BLaER1 treated with 17β-estradiol and CSF1 and Interleukin-3, amounts not matched to agents 10 nM and 100 nM (cell line): ENCODE measurements at regions not wholly inside any gene's neighbourhood (a gene's known extent, or its start where the extent isn't known, plus 50 kb on each side); places are given as distances from the start of the nearest gene placed in this dataset.

Experiments used
- H3K27ac ChIP-seq, 11 experiments: shearing (Covaris generic); formaldehyde crosslinking; 2 replicates each; pipeline ENCODE4 v1.8.1; 2022
- H3K27me3 ChIP-seq, 11 experiments: shearing (Covaris generic); formaldehyde crosslinking; 2 replicates each; pipeline ENCODE4 v1.8.1; 2022
- H3K36me3 ChIP-seq, 11 experiments: shearing (Covaris generic); formaldehyde crosslinking; 2 replicates each; pipeline ENCODE4 v1.8.1; 2022
- H3K4me1 ChIP-seq, 10 experiments: shearing (Covaris generic); formaldehyde crosslinking; 2 replicates each; pipeline ENCODE4 v1.8.1; 2022
- H3K4me2 ChIP-seq, 11 experiments: shearing (Covaris generic); formaldehyde crosslinking; 2 replicates each; pipeline ENCODE4 v1.8.1; 2022
- H3K4me3 ChIP-seq, 10 experiments: shearing (Covaris generic); formaldehyde crosslinking; 2 replicates each; pipeline ENCODE4 v1.8.1; 2022
- H3K9ac ChIP-seq, 11 experiments: shearing (Covaris generic); formaldehyde crosslinking; 2 replicates each; pipeline ENCODE4 v1.8.1; 2022
- H3K9me3 ChIP-seq, 11 experiments: shearing (Covaris generic); formaldehyde crosslinking; replicated peaks in 1 of 11; 2 replicates each; pipeline ENCODE4 v1.8.1; 2022
- H4K20me1 ChIP-seq, 11 experiments: shearing (Covaris generic); formaldehyde crosslinking; 2 replicates each; pipeline ENCODE4 v1.8.1; 2022
- Cebpa-rat ChIP-seq, 11 experiments: shearing (Covaris generic); IDR thresholded peaks; 2 replicates each; pipeline ENCODE4 v1.8.1; 2022

GRCh38 chr6:48743738-48744137 lies 632.7 kb upstream of the PTCHD4 start:
- Histone ChIP-seq H3K9me3 (peaks cover 0 to 4% (median 0%) of the 10 kb centered on the region in 11 experiments; a peak in 1 of 22 replicates), H3K4me2 (no peak overlapping the region), H3K36me3 (no peaks in the 10 kb centered on the region), H3K9ac (no peak overlapping the region), H3K4me3 (no peak overlapping the region), H3K27me3 (no peaks in the 10 kb centered on the region), H4K20me1 (no peaks in the 10 kb centered on the region), H3K4me1 (0 out of 20 replicates have a peak, but pooled peaks cover 0 to 8% (median 0%) of the 10 kb centered on the region in 10 experiments), H3K27ac (no peak overlapping the region)
- TF ChIP-seq Cebpa-rat (IDR thresholded peaks at IDR 0.05) = no peak

GRCh38 chr6:48736501-48737206 lies 625.7 kb upstream of the PTCHD4 start:
- peaks cover 0 to 8% (median 0%) of the 10 kb centered on the region in 10 experiments; a peak in 5 of 20 replicates for H3K4me1 ChIP-seq
- no peak overlapping the region for H3K4me3 ChIP-seq
- no peaks in the 10 kb centered on the region for H4K20me1 ChIP-seq
- TF ChIP-seq Cebpa-rat (IDR thresholded peaks at IDR 0.05) = no peak
- H3K27ac ChIP-seq = no peak overlapping the region
- no peak overlapping the region for H3K4me2 ChIP-seq
- H3K27me3 ChIP-seq = no peaks in the 10 kb centered on the region
- peaks cover 0 to 3% (median under 1%) of the 10 kb centered on the region in 11 experiments; a peak in 5 of 22 replicates for H3K9me3 ChIP-seq
- no peaks in the 10 kb centered on the region for H3K36me3 ChIP-seq
- no peak overlapping the region for H3K9ac ChIP-seq

DNA sequence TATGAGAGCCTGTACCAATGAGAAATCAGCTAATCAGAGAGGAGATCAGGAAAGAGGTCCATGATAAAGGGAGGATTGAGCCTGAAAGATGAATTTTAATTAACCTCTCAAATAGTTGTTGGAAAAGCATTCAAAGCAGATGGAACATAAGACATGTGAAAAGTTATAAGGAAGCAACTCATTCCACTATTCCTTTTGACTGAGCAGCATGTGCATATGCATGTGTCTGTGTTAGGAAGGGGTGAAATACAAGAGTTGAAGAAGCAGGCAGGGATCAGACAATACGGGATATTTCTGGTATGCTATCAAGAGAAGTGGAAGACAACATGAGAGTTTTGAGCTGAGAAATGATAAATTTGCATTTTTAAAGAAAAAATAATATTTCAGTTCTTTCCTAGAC lies 624.8 kb upstream of the PTCHD4 start:
- no peak overlapping the region for H3K4me3 ChIP-seq
- TF ChIP-seq Cebpa-rat (IDR thresholded peaks at IDR 0.05) = no peak
- peaks cover 0 to 11% (median 5%) of the 10 kb centered on the region in 11 experiments; a peak in 7 of 22 replicates for H3K9me3 ChIP-seq
- no peaks in the 10 kb centered on the region for H4K20me1 ChIP-seq
- no peak overlapping the region for H3K27ac ChIP-seq
- no peaks in the 10 kb centered on the region for H3K27me3 ChIP-seq
- H3K36me3 ChIP-seq = no peaks in the 10 kb centered on the region
- no peak overlapping the region for H3K9ac ChIP-seq
- peaks cover 0 to 8% (median 0%) of the 10 kb centered on the region in 10 experiments; a peak in 5 of 20 replicates for H3K4me1 ChIP-seq
- H3K4me2 ChIP-seq = no peak overlapping the region

- H3K27ac ChIP-seq = peak overlapping the region in 1 of 11 experiments; percentile 8; a peak in 1 of 22 replicates
- H3K36me3 ChIP-seq = no peaks in the 10 kb centered on the region
- TF ChIP-seq Cebpa-rat (IDR thresholded peaks at IDR 0.05) = peak in 1 of 11 experiments; percentile 41; a peak in 1 of 22 replicates
- H3K9me3 ChIP-seq = peaks cover 0 to 12% (median 5%) of the 10 kb centered on the region in 11 experiments; a peak in 7 of 22 replicates
- no peak overlapping the region for H3K9ac ChIP-seq
- H3K4me1 ChIP-seq = peaks cover 0 to 8% (median 0%) of the 10 kb centered on the region in 10 experiments; a peak in 5 of 20 replicates
- no peak overlapping the region for H3K4me3 ChIP-seq
- no peaks in the 10 kb centered on the region for H3K27me3 ChIP-seq
- peak overlapping the region in 4 of 11 experiments; percentile 10 to 58 (median 37); a peak in 8 of 22 replicates for H3K4me2 ChIP-seq
- no peaks in the 10 kb centered on the region for H4K20me1 ChIP-seq
These were observed 622.6 kb upstream of the PTCHD4 start for GRCh38 chr6:48733581-48733980.

DNA sequence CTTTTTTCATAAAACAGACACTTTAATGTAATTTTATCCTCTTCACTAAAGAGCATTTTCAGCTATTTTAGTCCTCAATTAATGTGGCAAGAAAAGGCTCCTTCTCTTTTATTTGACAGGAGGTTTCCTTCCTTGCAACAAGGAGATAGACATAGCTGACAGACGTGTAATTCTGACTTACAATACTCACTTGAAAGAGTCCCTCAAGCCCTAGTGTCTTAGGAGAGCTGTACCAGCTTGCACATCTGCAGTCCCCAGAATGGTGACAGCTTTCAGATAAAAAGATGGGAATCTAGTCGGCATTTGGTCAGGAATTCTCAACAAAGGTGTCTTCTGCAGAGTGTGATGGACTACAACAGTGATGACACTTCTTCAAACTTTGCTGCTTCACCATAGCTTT lies 603.7 kb upstream of the PTCHD4 start:
- no peaks in the 10 kb centered on the region for H3K27me3 ChIP-seq
- H3K36me3 ChIP-seq = no peaks in the 10 kb centered on the region
- H3K4me1 ChIP-seq = peaks cover 0 to 14% (median 10%) of the 10 kb centered on the region in 10 experiments; a peak in 13 of 20 replicates
- H3K9ac ChIP-seq = no peak overlapping the region
- TF ChIP-seq Cebpa-rat (IDR thresholded peaks at IDR 0.05) = no peak
- no peaks in the 10 kb centered on the region; a peak in 1 of 22 replicates for H4K20me1 ChIP-seq
- no peak overlapping the region for H3K27ac ChIP-seq
- no peak overlapping the region for H3K4me3 ChIP-seq
- no peaks in the 10 kb centered on the region; a peak in 1 of 22 replicates for H3K9me3 ChIP-seq
- peak overlapping the region in 7 of 11 experiments; percentile 10 to 63 (median 21); a peak in 11 of 22 replicates for H3K4me2 ChIP-seq

GRCh38 chr6:48714250-48714649 lies 603.3 kb upstream of the PTCHD4 start:
- no peak overlapping the region for H3K9ac ChIP-seq
- no peak for TF ChIP-seq Cebpa-rat (IDR thresholded peaks at IDR 0.05)
- H3K4me3 ChIP-seq = no peak overlapping the region
- H3K9me3 ChIP-seq = no peaks in the 10 kb centered on the region
- peaks cover 0 to 14% (median 10%) of the 10 kb centered on the region in 10 experiments; a peak in 13 of 20 replicates for H3K4me1 ChIP-seq
- no peaks in the 10 kb centered on the region for H3K36me3 ChIP-seq
- H4K20me1 ChIP-seq = no peaks in the 10 kb centered on the region; a peak in 1 of 22 replicates
- no peaks in the 10 kb centered on the region for H3K27me3 ChIP-seq
- peak overlapping the region in 7 of 11 experiments; percentile 10 to 63 (median 21); a peak in 14 of 22 replicates for H3K4me2 ChIP-seq
- H3K27ac ChIP-seq = no peak overlapping the region

GRCh38 chr6:48713612-48714011 lies 602.6 kb upstream of the PTCHD4 start:
- H3K27me3 ChIP-seq = no peaks in the 10 kb centered on the region
- no peak overlapping the region for H3K27ac ChIP-seq
- peaks cover 0 to 14% (median 10%) of the 10 kb centered on the region in 10 experiments; a peak in 13 of 20 replicates for H3K4me1 ChIP-seq
- H3K4me3 ChIP-seq = no peak overlapping the region
- H4K20me1 ChIP-seq = no peaks in the 10 kb centered on the region; a peak in 1 of 22 replicates
- no peaks in the 10 kb centered on the region for H3K36me3 ChIP-seq
- H3K4me2 ChIP-seq = peak overlapping the region in 7 of 11 experiments; percentile 10 to 63 (median 21); a peak in 7 of 22 replicates
- H3K9me3 ChIP-seq = no peaks in the 10 kb centered on the region
- H3K9ac ChIP-seq = no peak overlapping the region
- TF ChIP-seq Cebpa-rat (IDR thresholded peaks at IDR 0.05) = no peak

- H3K4me1 ChIP-seq = no peaks in the 10 kb centered on the region
- no peak for TF ChIP-seq Cebpa-rat (IDR thresholded peaks at IDR 0.05)
- no peaks in the 10 kb centered on the region for H3K36me3 ChIP-seq
- H3K27ac ChIP-seq = no peak overlapping the region
- H4K20me1 ChIP-seq = no peaks in the 10 kb centered on the region
- H3K9me3 ChIP-seq = peaks cover 0 to 4% (median 0%) of the 10 kb centered on the region in 11 experiments; a peak in 1 of 22 replicates
- no peak overlapping the region for H3K4me3 ChIP-seq
- H3K4me2 ChIP-seq = no peak overlapping the region
- no peaks in the 10 kb centered on the region for H3K27me3 ChIP-seq
- no peak overlapping the region for H3K9ac ChIP-seq
These were observed 595.3 kb upstream of the PTCHD4 start for GRCh38 chr6:48706310-48706709.

DNA sequence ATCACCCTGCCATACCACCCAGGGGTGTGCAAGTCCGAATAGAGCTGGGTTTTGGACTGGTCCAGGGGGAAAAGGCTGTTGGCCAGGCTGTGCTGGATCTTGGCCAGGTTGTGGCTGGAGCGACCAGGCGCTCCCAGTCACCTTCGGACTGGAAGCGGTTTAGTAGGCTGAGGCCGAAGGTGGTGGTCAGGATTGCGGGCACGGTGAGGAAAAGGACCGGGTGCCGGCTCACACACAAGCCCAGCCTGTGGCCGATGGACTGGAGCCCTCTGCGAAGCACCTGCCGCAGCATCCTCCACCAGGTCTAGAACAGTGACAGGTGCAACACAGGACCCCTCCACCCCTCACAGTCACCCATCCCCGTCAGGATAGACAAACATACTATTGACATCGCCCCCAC lies 590.6 kb upstream of the PTCHD4 start:
- no peak overlapping the region for H3K4me3 ChIP-seq
- TF ChIP-seq Cebpa-rat (IDR thresholded peaks at IDR 0.05) = no peak
- H3K9ac ChIP-seq = no peak overlapping the region
- H3K27me3 ChIP-seq = no peaks in the 10 kb centered on the region
- no peak overlapping the region for H3K4me2 ChIP-seq
- H4K20me1 ChIP-seq = no peaks in the 10 kb centered on the region
- no peaks in the 10 kb centered on the region for H3K36me3 ChIP-seq
- H3K9me3 ChIP-seq = peaks cover 0 to 5% (median 0%) of the 10 kb centered on the region in 11 experiments; a peak in 1 of 22 replicates
- no peak overlapping the region for H3K27ac ChIP-seq
- peaks cover 0 to 5% (median 0%) of the 10 kb centered on the region in 10 experiments; a peak in 2 of 20 replicates for H3K4me1 ChIP-seq
